Left lung (tissue), 4 donors: ENCODE measurements at regions not wholly inside any gene's neighbourhood (a gene's known extent, or its start where the extent isn't known, plus 50 kb on each side); places are given as distances from the start of the nearest gene placed in this dataset.

Experiments
- ATAC-seq: fragments of 200-7000 bp; cut with Tn5 transposase; one replicate; pipeline ENCODE4 v1.9.1; 2020; ENCODE audit warnings: moderate library complexity
- DNase-seq, 4 donors: peaks; one replicate each; pipeline ENCODE4 v3.0.0-alpha.2; 2013 to 2020
- H3K27ac ChIP-seq, 2 donors: fragments of 200-600 bp; sonication (generic) in 1 of 2; one replicate each; pipeline versions ENCODE4 v1.5.0 to v1.8.0; 2020 to 2021
- H3K27me3 ChIP-seq, 2 donors: fragments of 200-600 bp; sonication (generic) in 1 of 2; one replicate each; pipeline versions ENCODE4 v1.5.0 to v1.8.0; 2020 to 2021
- H3K36me3 ChIP-seq, 2 donors: fragments of 200-600 bp; sonication (generic) in 1 of 2; one replicate each; pipeline versions ENCODE4 v1.5.0 to v1.8.0; 2020 to 2021
- H3K4me1 ChIP-seq, 2 donors: fragments of 200-600 bp; one replicate each; pipeline ENCODE4 v1.8.0; 2021
- H3K4me3 ChIP-seq, 2 donors: fragments of 200-600 bp; sonication (generic) in 1 of 2; one replicate each; pipeline versions ENCODE4 v1.5.0 to v1.8.0; 2020 to 2021; ENCODE audit warnings: mild to moderate bottlenecking in 1 of 2
- H3K9me3 ChIP-seq, 2 donors: fragments of 200-600 bp; sonication (generic) in 1 of 2; one replicate each; pipeline versions ENCODE4 v1.5.0 to v1.8.0; 2020 to 2021
- intact Hi-C, 2 donors: fragments of 100-400 bp; cut with DNase I; formaldehyde crosslinking; loops; one replicate each; pipeline versions ENCODE4 v1.11.2 to v1.14.2; 2022
- TF ChIP-seq, protein P1 (sequence below), 2 donors: fragments of 200-600 bp; sonication (generic) in 1 of 2; IDR thresholded peaks; one replicate each; pipeline versions ENCODE4 v1.5.0 to v1.8.0; 2021; ENCODE audit warnings: antibody characterized with exemption in 2 of 2
- donor health status: DM: no; HTN: yes; CAD: no.
- donor health status: DM: no; HTN: no; CAD: no.

DNA sequence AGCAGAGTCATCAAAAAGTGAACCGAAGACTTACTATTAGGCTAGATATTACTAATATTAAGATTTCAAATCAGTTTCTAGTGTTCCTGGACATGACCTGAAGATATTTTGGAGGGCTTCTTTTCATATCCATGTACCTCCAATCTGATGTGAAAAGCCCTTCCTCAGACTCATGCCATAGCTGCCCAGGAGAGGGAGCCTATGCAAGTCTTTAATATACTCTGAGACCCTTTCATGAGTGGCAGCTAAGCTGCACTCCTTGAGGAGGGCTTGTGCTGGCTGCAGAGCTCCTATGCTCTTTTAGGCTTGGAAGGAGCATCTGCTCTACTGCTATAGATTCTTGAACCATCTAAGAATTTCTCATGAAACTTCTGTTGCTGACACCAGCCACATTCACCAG lies 715.3 kb downstream of the OLFM4 start:
- no peak overlapping the region for H3K4me3 ChIP-seq
- no peaks in the 10 kb centered on the region for H3K4me1 ChIP-seq
- TF ChIP-seq, protein P1, sequence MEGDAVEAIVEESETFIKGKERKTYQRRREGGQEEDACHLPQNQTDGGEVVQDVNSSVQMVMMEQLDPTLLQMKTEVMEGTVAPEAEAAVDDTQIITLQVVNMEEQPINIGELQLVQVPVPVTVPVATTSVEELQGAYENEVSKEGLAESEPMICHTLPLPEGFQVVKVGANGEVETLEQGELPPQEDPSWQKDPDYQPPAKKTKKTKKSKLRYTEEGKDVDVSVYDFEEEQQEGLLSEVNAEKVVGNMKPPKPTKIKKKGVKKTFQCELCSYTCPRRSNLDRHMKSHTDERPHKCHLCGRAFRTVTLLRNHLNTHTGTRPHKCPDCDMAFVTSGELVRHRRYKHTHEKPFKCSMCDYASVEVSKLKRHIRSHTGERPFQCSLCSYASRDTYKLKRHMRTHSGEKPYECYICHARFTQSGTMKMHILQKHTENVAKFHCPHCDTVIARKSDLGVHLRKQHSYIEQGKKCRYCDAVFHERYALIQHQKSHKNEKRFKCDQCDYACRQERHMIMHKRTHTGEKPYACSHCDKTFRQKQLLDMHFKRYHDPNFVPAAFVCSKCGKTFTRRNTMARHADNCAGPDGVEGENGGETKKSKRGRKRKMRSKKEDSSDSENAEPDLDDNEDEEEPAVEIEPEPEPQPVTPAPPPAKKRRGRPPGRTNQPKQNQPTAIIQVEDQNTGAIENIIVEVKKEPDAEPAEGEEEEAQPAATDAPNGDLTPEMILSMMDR (IDR thresholded peaks at IDR 0.05): no peak
- ATAC-seq (no peak), DNase-seq (no peak)
- no peak overlapping the region for H3K27ac ChIP-seq
- intact Hi-C loops: no loop called here
- H3K36me3 ChIP-seq: no peaks in the 10 kb centered on the region
- no peaks in the 10 kb centered on the region for H3K27me3 ChIP-seq
- no peaks in the 10 kb centered on the region for H3K9me3 ChIP-seq

DNA sequence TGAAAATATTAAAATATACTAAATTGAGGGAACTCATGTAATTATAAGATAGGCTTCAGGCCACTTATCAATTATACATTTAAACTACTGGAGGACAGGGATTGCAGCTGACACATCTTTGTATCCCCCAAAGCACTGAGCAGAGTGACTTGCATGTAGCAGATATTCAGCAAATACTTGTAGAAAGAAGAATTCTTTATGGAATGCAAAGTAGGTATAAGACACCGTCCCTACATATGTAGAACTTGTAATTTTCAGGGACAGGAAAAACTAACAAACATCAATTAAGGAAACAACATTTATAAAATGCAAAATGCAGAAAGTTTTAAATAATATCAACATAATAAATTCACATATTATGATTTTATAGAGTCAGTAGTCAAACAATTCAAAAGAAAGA lies 719.2 kb downstream of the OLFM4 start:
- ATAC-seq (no peak), DNase-seq (no peak)
- H3K27ac ChIP-seq: no peak overlapping the region
- H3K4me1 ChIP-seq: no peaks in the 10 kb centered on the region
- no peaks in the 10 kb centered on the region for H3K27me3 ChIP-seq
- H3K9me3 ChIP-seq: no peaks in the 10 kb centered on the region
- H3K36me3 ChIP-seq: no peaks in the 10 kb centered on the region
- TF ChIP-seq, protein P1 (IDR thresholded peaks at IDR 0.05): no peak
- intact Hi-C loops: no loop called here
- H3K4me3 ChIP-seq: no peak overlapping the region

DNA sequence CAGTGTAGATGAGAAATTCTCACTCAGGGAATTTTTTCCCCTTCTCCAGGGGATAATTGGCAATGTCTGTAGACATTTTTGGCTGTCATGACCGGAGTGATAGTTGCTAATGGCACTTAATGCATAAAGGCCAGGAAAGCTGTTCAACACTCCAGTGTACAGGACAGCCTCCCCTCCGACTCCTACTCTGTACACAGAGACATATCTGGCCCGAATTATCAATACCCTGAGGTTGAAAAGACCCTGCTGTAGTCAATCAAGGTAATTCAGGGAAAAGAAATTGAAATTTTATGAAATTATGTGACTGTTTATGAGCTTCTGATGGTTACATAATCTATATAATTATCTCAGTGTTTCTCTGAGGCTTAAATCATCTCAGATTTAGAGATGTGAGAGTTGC lies 720.7 kb downstream of the OLFM4 start:
- no peak overlapping the region for H3K27ac ChIP-seq
- H3K4me1 ChIP-seq: no peaks in the 10 kb centered on the region
- H3K27me3 ChIP-seq: no peaks in the 10 kb centered on the region
- ATAC-seq: no peak
- no peaks in the 10 kb centered on the region for H3K9me3 ChIP-seq
- H3K36me3 ChIP-seq: no peaks in the 10 kb centered on the region
- H3K4me3 ChIP-seq: no peak overlapping the region
- TF ChIP-seq, protein P1 (IDR thresholded peaks at IDR 0.05): no peak
- DNase-seq: no peak
- intact Hi-C loops: no loop called here

DNA sequence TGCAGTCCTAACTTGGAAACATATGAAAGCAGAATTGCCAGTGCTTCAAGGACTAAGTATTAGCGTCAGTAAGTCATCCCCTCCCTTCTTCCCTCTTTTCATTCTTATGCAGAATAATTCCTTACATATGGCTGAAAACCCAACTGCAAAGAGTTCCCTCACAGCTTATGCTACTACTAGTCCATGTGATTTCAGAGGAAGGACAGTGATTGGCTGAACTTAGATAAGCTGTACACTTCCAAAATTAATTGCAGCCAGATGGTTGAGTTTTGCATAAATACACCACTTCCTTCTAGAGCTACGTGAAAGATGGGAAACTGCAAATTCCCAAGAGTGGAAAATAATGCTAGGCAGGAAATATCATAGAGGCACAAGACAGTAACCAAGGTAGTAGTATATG lies 730.4 kb downstream of the OLFM4 start:
- Histone ChIP-seq H3K4me1 (no peaks in the 10 kb centered on the region), H3K27me3 (no peaks in the 10 kb centered on the region), H3K4me3 (no peak overlapping the region), H3K36me3 (no peaks in the 10 kb centered on the region), H3K27ac (no peak overlapping the region), H3K9me3 (peaks cover 0 to 3% of the 10 kb centered on the region in 2 donors)
- no peak for DNase-seq
- ATAC-seq: no peak
- intact Hi-C loops: no loop called here
- TF ChIP-seq, protein P1 (IDR thresholded peaks at IDR 0.05): no peak

DNA sequence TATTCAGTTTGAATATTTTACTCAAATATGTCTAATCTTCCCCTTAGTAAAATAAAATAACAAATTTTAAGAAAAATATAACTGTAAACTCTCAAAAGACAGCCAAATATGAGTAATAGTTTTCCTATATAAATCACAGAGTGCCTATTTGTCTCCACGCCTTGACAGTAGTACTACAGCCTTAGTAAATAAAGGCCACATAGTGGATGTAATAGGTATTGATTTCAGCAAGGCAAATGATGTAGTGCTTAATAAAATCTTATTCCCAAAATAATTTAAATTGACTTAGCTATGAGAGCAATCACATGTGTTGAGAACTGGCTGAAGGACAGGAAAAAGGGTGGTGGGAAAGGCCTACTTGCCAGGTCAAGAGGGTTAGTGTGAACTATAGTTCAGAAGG lies 747.2 kb downstream of the OLFM4 start:
- Histone ChIP-seq H3K4me1 (no peaks in the 10 kb centered on the region), H3K9me3 (no peaks in the 10 kb centered on the region), H3K4me3 (no peak overlapping the region), H3K27ac (no peak overlapping the region), H3K27me3 (no peaks in the 10 kb centered on the region), H3K36me3 (no peaks in the 10 kb centered on the region)
- no peak for DNase-seq
- TF ChIP-seq, protein P1 (IDR thresholded peaks at IDR 0.05): no peak
- intact Hi-C loops: no loop called here
- no peak for ATAC-seq
